ENCODE measurements at regions not wholly inside any gene's neighbourhood (a gene's known extent, or its start where the extent isn't known, plus 50 kb on each side); places are given as distances from the start of the nearest gene placed in this dataset.

DNA sequence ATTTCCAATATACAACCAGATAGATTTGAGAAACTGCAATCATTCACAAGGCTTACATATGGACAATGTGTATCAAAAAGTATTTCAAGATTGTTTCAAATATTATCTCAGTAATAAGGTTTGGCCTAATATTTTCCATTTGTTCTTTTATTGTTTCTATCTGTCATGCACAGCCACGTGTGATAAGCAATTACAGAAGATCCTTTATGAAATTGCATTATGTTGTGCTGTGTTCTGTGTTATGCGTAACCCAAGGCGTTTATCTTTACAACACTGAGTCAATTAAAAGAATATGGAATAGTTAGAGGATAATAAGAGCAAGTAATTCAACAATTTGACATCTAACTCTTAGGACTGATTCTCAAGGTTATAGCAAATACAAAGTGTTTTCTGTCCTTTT is 1009.3 kb upstream of the PRMT6 start:
- ATAC-seq (no peak), DNase-seq (ENCODE audit: low spot score) (no peak), FAIRE-seq (no peak)
- ChIA-PET CTCF (ENCODE audit: low intra/inter-chr PET ratio, low total read pairs) (no interaction called here), POLR2A (no interaction called here)
- H3K4me2 ChIP-seq (ENCODE audit: low read depth, low read length) = no peak overlapping the region
- no peaks in the 10 kb centered on the region for H3K79me2 ChIP-seq (ENCODE audit: insufficient read depth, low read length)
- H4K20me1 ChIP-seq (ENCODE audit: insufficient read depth, low read length) = no peaks in the 10 kb centered on the region
- no peaks in the 10 kb centered on the region for H3K36me3 ChIP-seq (replicated peaks in 1 of 2; ENCODE audit: control insufficient read depth in 1 of 2, insufficient read depth in 2 of 2, low read length in 2 of 2)
- in situ Hi-C loops (cut with HindIII; ENCODE audit: extremely low pct_ligation_motif_present, low pct_unique_long_range_greater_than_20kb) = no loop called here
- no peak overlapping the region for H3K4me3 ChIP-seq (replicated peaks in 1 of 3; ENCODE audit: insufficient read depth in 1 of 3, low read depth in 2 of 3, low read length in 3 of 3)
- no peak overlapping the region for H3K9ac ChIP-seq (ENCODE audit: insufficient read depth, low read depth, low read length)
- intact Hi-C loops (cut with micrococcal nuclease; ENCODE audit: unreplicated experiment) = no loop called here
- no TSS peak for BruUV-seq (replicated peaks)
- 1% methylated on average over 3 of the region's 3 CpGs for WGBS (ENCODE audit: low lambda C conversion rate)
- no peaks in the 10 kb centered on the region for H3K4me1 ChIP-seq (ENCODE audit: insufficient read depth, low read length)
- H3K9me3 ChIP-seq (ENCODE audit: low read length) = peaks cover 63% of the 10 kb centered on the region
- no peak overlapping the region for H3K27ac ChIP-seq (ENCODE audit: extremely low read length, insufficient read depth, low read length)
- no peaks in the 10 kb centered on the region for H3K27me3 ChIP-seq (ENCODE audit: control insufficient read depth in 1 of 2, insufficient read depth in 2 of 2, low read length in 2 of 2)
- H2AFZ ChIP-seq (ENCODE audit: low read length) = no peak overlapping the region
- TF ChIP-seq ZNF232 (CRISPR knock-in tag; IDR thresholded peaks at IDR 0.05; ENCODE audit: borderline replicate concordance) = no peak
- no peak for TF ChIP-seq TCF7 (IDR thresholded peaks at IDR 0.05; ENCODE audit: low read depth)
- TF ChIP-seq ISL2 (CRISPR knock-in tag; IDR thresholded peaks at IDR 0.05) = no peak
- no peak for TF ChIP-seq AHR (CRISPR knock-in tag; IDR thresholded peaks at IDR 0.05)
- TF ChIP-seq DDIT3 (CRISPR knock-in tag; IDR thresholded peaks at IDR 0.05) = no peak
- TF ChIP-seq TEAD2 (CRISPR knock-in tag; IDR thresholded peaks at IDR 0.05) = no peak
- TF ChIP-seq, protein P1, sequence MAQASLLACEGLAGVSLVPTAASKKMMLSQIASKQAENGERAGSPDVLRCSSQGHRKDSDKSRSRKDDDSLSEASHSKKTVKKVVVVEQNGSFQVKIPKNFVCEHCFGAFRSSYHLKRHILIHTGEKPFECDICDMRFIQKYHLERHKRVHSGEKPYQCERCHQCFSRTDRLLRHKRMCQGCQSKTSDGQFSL (CRISPR knock-in tag; IDR thresholded peaks at IDR 0.05) = no peak
- TF ChIP-seq, protein P2, sequence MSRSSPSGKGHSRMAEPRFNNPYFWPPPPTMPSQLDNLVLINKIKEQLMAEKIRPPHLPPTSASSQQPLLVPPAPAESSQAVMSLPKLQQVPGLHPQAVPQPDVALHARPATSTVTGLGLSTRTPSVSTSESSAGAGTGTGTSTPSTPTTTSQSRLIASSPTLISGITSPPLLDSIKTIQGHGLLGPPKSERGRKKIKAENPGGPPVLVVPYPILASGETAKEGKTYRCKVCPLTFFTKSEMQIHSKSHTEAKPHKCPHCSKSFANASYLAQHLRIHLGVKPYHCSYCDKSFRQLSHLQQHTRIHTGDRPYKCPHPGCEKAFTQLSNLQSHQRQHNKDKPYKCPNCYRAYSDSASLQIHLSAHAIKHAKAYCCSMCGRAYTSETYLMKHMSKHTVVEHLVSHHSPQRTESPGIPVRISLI (CRISPR knock-in tag; IDR thresholded peaks at IDR 0.05; ENCODE audit: borderline replicate concordance) = no peak
- TF ChIP-seq REXO4 (CRISPR knock-in tag; IDR thresholded peaks at IDR 0.05; ENCODE audit: borderline replicate concordance) = no peak
- TF ChIP-seq ZC3H4 (CRISPR knock-in tag; IDR thresholded peaks at IDR 0.05; ENCODE audit: borderline replicate concordance) = no peak
- no peak for TF ChIP-seq ZNF335 (CRISPR knock-in tag; IDR thresholded peaks at IDR 0.05)
- TF ChIP-seq ZNF644 (CRISPR knock-in tag; IDR thresholded peaks at IDR 0.05; ENCODE audit: low read depth) = no peak
- no peak for TF ChIP-seq SSRP1 (CRISPR knock-in tag; IDR thresholded peaks at IDR 0.05)
